ENCODE measurements at regions not wholly inside any gene's neighbourhood (a gene's known extent, or its start where the extent isn't known, plus 50 kb on each side); places are given as distances from the start of the nearest gene placed in this dataset.
"Not testable (repeated sequence)": the region's sequence is repeated elsewhere in the genome, so short reads cannot be mapped to it uniquely, and the experiment has no call there.

GRCh38 chr12:94007833-94008232, 140.5 kb upstream of the PLXNC1 start:
- not testable (repeated sequence) for TF ChIP-seq CTCF (IDR thresholded peaks at IDR 0.05 in 2 of 3, conservative IDR thresholded peaks at IDR 0.05 in 1 of 3; ENCODE audit: borderline replicate concordance in 1 of 3, insufficient read depth in 1 of 3, low read depth in 2 of 3, low read length in 2 of 3); TCF7L2 (IDR thresholded peaks at IDR 0.05; ENCODE audit: borderline replicate concordance, extremely low read depth, insufficient read depth, insufficient read length); MAX (IDR thresholded peaks at IDR 0.05)

Measured in HCT116 (cell line).